ENCODE measurements at regions not wholly inside any gene's neighbourhood (a gene's known extent, or its start where the extent isn't known, plus 50 kb on each side); places are given as distances from the start of the nearest gene placed in this dataset.

DNA sequence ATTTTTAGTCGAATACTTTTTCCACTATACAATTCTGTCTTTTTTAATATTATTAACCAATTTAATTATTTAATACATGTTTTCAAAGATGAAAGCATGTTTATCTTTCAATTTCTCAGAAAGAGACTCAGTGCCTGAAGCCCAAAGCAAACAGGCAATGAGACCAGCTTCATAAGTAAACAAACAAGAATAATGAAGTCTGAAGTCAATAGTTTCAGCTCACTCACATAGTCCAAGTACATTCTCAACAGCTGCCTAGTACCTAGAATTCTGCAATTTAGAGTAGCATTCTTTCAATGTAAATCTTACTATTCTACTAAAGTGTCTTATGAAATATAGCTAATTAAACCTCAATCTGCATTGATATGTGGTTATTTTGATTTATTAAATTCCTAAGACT, 626.5 kb upstream of the NRSN1 start:
- TF ChIP-seq, protein P1, sequence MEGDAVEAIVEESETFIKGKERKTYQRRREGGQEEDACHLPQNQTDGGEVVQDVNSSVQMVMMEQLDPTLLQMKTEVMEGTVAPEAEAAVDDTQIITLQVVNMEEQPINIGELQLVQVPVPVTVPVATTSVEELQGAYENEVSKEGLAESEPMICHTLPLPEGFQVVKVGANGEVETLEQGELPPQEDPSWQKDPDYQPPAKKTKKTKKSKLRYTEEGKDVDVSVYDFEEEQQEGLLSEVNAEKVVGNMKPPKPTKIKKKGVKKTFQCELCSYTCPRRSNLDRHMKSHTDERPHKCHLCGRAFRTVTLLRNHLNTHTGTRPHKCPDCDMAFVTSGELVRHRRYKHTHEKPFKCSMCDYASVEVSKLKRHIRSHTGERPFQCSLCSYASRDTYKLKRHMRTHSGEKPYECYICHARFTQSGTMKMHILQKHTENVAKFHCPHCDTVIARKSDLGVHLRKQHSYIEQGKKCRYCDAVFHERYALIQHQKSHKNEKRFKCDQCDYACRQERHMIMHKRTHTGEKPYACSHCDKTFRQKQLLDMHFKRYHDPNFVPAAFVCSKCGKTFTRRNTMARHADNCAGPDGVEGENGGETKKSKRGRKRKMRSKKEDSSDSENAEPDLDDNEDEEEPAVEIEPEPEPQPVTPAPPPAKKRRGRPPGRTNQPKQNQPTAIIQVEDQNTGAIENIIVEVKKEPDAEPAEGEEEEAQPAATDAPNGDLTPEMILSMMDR (IDR thresholded peaks at IDR 0.05), result no peak
- no peak for TF ChIP-seq POLR2A (IDR thresholded peaks at IDR 0.05)

All from thyroid gland (tissue), 4 donors.